ENCODE measurements at regions not wholly inside any gene's neighbourhood (a gene's known extent, or its start where the extent isn't known, plus 50 kb on each side); places are given as distances from the start of the nearest gene placed in this dataset.
"Not testable (repeated sequence)": the region's sequence is repeated elsewhere in the genome, so short reads cannot be mapped to it uniquely, and the experiment has no call there.

DNA sequence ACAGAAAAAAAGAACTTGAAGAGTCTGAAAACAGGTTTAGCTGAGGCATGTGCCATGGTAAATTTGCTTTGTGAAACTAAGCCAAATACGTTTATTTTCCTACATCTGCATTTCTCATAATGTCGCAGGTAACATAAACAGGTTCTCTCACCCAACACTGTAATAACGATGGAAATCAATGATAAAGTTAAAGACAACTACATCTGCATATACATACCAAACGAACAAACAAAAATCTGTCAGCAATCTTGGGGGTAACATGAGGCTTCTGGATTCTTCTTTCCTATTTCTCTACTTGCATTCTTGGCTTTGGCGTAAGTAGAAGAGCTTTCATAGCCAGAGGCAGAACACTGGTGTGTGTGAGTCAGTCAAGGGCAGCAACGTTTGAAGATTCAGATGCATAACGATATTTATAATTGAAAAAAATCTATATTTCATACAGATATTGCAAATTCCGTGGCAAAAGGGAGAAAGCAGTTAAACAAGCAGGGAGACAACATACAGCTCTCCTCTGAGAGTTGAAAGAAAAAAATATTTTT lies 195.1 kb downstream of the EDN1 start:
- TF ChIP-seq, protein P1, sequence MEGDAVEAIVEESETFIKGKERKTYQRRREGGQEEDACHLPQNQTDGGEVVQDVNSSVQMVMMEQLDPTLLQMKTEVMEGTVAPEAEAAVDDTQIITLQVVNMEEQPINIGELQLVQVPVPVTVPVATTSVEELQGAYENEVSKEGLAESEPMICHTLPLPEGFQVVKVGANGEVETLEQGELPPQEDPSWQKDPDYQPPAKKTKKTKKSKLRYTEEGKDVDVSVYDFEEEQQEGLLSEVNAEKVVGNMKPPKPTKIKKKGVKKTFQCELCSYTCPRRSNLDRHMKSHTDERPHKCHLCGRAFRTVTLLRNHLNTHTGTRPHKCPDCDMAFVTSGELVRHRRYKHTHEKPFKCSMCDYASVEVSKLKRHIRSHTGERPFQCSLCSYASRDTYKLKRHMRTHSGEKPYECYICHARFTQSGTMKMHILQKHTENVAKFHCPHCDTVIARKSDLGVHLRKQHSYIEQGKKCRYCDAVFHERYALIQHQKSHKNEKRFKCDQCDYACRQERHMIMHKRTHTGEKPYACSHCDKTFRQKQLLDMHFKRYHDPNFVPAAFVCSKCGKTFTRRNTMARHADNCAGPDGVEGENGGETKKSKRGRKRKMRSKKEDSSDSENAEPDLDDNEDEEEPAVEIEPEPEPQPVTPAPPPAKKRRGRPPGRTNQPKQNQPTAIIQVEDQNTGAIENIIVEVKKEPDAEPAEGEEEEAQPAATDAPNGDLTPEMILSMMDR (conservative IDR thresholded peaks at IDR 0.05; ENCODE audit: low read depth, low read length): no peak
- no peak for DNase-seq (ENCODE audit: low read depth)
- H3K4me3 ChIP-seq (ENCODE audit: low read depth, low read length): no peak overlapping the region

DNA sequence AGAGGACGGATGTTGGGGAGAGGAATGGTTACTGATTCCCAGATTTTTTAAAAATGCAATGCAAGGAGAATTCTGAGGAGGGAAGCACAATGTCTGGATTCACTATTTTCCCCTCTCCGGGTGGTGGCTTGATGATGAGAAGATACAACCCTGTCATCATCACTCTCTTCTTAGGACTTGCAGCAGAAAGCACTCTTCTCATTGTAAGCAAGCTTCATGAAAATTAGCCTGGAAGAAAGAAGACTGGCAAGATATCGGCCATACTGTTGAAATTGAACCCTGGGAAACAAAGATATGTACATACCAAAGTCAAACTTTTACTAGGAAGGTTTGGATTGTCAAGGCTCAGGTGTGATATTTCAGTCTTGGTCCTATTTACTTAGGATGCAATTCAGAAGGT lies 195.7 kb downstream of the EDN1 start:
- H3K4me3 ChIP-seq (ENCODE audit: low read depth, low read length): no peak overlapping the region
- TF ChIP-seq, protein P1 (conservative IDR thresholded peaks at IDR 0.05; ENCODE audit: low read depth, low read length): no peak
- no peak for DNase-seq (ENCODE audit: low read depth)

DNA sequence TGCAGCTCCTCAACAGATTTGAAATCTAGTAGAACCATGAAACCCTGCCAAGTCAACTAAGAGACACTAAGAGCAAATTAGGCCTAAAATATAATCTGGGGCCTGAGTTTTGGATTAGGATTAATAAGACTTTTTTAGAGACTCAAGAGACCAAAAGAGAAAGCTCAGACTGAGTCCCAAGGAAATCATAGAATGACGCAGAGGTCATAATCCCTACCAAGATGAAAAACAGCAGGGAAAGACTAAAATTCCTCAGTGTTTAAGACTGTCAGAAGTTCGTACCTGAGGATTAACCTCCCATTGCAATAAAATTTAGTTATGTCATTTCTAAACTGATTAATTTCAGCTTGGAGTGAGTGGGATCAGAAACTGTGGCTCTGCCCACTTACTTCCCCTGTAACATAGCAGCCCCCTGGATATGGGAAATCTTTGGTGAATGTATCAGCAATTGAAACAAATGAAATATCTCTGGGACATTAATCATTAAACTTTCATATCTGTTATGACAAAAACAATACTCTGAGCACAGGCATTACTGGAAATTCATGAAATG lies 200.3 kb downstream of the EDN1 start:
- no peak overlapping the region for H3K4me3 ChIP-seq (ENCODE audit: low read depth, low read length)
- TF ChIP-seq, protein P1 (conservative IDR thresholded peaks at IDR 0.05; ENCODE audit: low read depth, low read length): no peak

DNA sequence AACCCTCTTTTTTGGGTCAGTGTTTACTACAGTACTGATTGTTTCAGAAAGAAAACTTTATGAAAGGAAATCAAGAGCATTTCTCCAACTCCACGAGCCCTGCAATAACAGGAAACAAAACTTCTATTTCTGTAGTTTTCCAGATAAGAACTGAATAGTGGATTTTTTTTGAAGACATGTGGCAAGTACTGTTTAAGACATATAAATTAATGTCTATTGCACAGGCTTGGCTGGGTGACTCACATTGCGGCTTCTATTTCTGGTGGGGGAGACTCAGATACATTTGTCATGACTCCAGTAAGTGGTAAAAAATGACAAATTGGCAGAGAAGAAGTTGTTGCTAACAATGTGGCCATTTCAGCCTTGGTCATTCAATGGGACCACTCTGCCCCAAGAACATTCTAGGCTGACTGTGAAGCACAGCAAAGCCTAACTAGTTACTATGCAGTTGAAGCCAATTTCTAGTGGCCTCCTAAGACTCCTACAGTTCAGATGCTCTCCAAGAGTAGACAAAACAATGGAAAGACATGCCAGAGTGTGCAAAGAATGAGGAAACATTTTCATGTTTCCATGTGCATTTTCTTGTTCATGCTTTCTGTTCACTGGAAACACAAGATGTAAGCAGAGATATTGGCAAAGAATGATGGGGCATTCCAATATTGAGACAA lies 200.9 kb downstream of the EDN1 start:
- DNase-seq (ENCODE audit: low read depth): no peak
- TF ChIP-seq, protein P1 (conservative IDR thresholded peaks at IDR 0.05; ENCODE audit: low read depth, low read length): no peak
- H3K4me3 ChIP-seq (ENCODE audit: low read depth, low read length): no peak overlapping the region

More for the DNA sequence above, 200.3 kb downstream of the EDN1 start:
- no peak for DNase-seq (ENCODE audit: low read depth)

DNA sequence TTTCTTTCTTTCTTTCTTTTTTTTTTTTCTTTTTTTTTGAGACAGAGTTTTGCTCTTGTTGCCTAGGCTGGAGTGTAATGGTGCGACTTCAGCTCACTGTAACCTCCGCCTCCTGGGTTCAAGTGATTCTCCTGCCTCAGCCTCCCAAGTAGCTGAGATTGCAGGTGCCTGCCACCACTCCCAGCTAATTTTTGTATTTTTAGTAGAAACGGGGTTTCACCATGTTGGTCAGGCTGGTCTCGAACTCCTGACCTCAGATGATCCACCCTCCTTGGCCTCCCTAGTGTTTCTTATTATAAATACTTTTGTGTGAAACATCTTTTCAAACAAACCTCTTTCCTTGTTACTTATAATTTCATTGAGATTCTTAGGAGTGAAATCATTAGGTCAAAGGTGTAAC lies 202.8 kb downstream of the EDN1 start:
- not testable (repeated sequence) for DNase-seq (ENCODE audit: low read depth); H3K4me3 ChIP-seq (ENCODE audit: low read depth, low read length)

DNA sequence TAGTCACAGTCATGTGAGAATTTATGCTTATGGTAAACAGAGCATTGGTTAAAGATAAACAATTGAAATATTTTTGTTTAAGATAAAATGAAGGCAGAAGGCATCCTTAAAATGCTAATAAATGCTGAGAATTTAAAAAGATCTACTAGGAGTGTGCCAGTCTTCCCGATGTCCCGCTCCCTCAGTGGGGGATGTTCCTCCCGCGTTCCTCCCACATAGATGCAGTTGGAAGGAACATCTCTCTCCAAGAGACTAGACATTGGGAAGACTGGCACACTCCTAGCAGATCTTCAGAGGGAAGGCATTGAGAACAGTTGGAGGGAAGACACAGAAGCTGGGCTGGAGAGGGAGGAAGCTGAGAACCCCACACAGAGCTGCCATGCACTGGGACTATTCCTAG lies 203.3 kb downstream of the EDN1 start:
- no peak overlapping the region for H3K4me3 ChIP-seq (ENCODE audit: low read depth, low read length)
- DNase-seq (ENCODE audit: low read depth): no peak
- TF ChIP-seq, protein P1 (conservative IDR thresholded peaks at IDR 0.05; ENCODE audit: low read depth, low read length): no peak

DNA sequence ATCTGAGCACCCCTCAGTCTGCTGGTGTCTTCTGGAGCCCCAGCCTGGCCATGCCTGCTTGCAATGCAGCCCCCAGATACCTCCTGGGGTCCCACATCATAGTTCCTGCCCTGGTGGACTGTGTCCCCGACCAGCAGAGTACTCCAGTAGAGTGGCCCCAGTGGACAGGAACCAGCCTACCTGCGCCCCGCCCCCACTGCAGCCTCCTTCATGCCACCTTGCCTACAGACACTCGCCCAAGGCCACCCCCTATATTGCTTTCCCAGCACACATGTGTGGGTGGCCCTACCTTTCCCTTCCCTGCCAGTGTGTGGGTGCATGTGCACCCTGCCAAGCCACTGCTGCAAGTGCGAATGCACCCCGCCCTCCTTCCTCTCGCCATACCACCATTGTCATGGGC lies 204.0 kb downstream of the EDN1 start:
- no peak for DNase-seq (ENCODE audit: low read depth)
- TF ChIP-seq, protein P1 (conservative IDR thresholded peaks at IDR 0.05; ENCODE audit: low read depth, low read length): no peak
- no peak overlapping the region for H3K4me3 ChIP-seq (ENCODE audit: low read depth, low read length)

All from epithelial cell of proximal tubule (primary cell).